GM19025 (cell line): ENCODE measurements at regions not wholly inside any gene's neighbourhood (a gene's known extent, or its start where the extent isn't known, plus 50 kb on each side); places are given as distances from the start of the nearest gene placed in this dataset.
"Not testable (repeated sequence)": the region's sequence is repeated elsewhere in the genome, so short reads cannot be mapped to it uniquely, and the experiment has no call there.

Source experiments
- ATAC-seq: cut with Tn5 transposase; IDR thresholded peaks from one replicate; pipeline ENCODE4 v1.9.1; 2021; ENCODE audit warnings: mild to moderate bottlenecking, low read depth, moderate library complexity; ENCODE audit not compliant: unreplicated experiment

DNA sequence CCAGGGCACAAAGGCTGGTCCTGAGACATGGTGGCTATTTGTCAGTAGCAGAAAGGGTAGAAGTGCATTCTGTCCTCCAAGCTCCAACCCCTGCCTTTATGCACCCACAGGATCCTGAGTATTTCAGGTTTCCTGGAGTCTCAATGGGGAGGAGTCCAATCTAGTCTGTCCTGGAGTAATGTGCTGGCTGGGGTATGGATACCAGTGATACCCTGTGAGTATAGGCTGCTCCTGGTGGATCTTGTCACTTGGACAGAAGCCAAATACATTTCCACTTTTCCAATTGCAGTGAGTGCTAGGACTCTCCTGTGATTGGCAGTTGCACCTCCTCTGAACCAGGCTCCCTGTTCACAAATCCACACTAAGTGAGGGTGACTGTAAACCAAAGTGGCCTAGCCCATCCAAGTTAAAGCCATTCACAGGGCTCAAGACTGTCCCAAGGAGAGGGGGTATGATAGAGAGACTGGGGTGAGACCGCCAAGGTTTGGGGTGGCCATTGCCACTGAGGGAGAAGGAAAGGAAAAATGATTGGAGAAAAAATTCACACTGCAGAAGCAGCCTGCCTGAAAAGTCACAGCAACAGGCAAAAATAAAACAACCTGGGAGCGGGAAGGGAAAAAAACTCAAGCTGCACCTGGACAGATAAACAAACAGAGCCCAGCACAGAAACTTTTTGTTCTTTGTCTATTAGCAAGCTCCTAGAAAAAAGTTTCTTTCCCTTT lies 163.4 kb upstream of the ETV3 start:
- no peak for ATAC-seq

DNA sequence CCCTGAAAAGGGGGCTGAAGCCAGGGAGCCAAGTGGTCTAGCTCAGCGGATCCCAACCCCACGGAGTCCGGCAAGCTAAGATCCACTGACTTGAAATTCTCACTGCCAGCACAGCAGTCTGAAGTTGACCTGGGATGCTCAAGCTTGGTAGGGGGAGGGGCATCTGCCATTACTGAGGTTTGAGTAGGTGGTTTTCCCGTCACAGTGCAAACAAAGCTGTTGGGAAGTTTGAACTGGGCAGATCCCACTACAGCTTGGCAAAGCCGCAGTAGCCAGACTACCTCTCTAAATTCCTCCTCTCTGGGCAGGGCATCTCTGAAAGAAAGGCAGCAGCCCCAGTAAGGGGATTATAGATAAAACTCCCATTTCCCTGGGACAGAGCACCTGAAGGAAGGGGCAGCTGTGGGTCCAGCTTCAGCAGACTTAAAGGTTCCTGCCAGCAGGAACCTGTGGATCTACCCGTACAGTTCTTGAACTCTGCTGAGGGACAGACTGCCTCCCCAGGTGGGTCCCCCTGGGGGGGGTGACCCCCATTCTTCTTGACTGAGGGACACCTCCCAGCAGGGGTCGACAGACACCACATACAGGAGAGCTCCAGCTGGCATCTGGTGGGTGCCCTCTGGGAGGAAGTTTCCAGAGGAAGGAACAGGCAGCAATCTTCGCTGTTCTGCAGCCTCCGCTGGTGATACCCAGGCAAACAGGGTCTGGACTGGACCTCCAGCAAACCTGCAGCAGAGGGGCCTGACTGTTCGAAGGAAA lies 156.4 kb upstream of the ETV3 start:
- not testable (repeated sequence) for ATAC-seq

DNA sequence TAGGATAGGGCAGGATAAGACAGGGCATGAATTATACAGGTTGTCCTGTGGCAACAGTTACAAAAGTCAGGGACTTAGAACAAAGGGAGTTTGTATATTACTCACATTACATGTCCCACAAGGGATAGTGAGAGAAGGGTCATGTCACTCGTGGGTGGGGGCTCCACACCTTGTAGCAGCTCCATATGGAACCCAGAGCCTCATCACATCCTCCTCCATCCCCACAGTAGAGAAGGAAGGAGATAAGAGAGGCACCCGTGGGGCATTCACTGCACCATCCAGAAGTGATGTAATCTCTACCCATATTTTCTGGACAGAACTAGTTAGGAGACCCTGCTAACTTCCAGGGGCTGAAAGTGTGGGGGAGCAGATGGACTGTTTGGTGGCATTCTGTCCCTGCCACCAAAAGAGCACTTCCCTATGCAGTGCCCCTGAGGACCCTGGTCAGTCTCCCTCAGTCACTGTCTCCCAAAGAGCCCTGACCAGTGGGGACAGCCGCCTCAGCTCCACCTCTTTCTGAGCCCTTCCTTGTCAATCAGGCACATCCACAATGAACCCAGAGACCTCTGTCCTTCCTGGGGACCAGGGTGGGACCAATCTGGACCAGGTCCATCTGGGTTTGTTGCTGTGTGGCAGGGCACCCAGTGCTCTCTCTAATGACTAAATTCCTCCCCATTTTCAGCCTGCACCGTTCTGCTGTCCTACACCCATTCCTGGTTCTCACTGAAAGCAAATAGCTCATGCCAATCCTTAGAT lies 154.8 kb upstream of the ETV3 start:
- ATAC-seq: no peak

DNA sequence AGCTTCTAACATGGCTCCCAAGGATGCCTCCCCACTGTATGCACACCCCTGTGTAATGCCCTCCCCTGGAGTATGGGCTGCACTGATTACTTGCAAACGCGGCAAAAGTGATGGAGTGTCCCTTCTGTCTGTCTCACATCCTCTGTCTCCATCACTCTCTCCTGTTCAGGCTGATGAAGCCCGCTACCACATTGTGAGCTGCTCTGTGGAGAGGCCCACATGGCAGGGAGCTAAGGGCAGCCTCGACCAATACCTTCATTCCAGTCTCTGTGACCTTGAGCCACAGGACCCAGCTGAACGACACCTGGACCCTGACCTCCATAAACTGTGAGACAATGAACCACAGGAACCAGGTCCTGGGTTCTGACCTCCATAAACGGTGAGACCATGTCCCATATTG lies 154.1 kb upstream of the ETV3 start:
- ATAC-seq: no peak

DNA sequence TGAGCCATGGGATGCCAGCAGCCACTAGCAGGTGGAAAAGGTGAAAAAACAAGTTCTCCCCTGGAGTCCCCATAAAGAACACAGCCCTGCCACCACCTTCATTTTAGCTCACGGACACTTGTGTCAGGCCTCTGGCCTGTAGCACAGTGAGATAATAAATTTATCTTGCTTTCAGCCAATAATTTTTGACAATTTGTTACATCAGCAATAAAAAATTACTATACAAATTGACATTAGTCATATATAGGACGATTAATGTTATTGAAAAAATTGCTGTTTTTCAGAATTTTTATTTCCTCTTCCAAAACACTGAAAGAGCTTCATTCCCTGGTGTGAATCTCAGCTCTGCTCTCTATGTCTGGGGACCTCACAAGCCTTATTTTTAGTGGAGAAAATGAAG lies 152.9 kb upstream of the ETV3 start:
- ATAC-seq: no peak

DNA sequence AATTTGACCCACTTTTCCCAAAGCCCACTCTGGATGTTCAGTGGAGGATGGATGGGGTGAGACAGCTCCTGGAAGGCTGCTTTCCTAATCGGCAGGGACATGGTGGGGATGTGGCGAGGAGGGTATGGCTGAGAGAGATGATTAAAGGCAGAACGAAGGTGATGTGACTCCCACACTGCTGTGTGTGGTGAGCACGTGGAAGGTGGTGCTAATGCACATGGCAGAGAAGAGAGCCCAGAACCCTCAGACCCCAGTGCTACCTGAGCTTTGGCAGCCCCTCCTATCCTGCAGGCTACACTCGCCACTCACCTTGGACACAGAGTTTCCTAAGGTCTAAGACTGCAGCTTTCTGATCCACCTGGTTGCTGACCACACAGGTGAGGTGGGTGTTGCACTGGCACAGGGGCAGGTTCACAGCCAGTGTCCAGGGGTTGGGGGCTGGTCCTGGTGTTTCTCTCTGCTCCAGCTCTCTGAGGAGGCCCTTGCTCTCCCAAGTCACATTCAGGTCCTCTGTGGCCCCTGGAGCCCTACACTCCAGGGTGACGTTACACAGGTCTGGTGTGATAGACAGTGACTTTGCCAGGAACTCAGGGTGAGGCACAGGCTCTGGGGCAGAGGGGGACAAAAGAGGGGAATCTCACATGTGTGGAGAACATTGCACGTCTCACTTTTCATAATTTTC lies 151.4 kb upstream of the ETV3 start:
- ATAC-seq: no peak

DNA sequence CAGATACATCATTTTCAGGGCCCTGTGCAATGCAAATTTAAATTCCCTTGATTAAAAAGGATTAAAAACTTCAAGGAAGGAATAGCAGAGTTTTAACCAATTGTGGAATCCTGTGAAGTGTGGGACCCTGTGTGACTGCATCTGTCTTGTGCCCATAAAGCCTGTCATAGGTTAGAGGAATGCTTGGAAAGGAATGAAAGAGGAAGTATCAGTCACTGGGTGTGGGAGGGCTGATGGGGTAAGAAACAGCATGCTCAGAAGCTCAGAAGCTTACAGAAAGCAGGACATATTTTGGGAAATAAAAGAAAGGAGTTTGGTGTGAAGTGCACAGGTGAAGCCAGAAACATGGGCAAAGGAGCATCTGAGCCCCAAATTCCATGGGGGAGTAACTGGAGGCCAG lies 150.8 kb upstream of the ETV3 start:
- ATAC-seq: no peak

DNA sequence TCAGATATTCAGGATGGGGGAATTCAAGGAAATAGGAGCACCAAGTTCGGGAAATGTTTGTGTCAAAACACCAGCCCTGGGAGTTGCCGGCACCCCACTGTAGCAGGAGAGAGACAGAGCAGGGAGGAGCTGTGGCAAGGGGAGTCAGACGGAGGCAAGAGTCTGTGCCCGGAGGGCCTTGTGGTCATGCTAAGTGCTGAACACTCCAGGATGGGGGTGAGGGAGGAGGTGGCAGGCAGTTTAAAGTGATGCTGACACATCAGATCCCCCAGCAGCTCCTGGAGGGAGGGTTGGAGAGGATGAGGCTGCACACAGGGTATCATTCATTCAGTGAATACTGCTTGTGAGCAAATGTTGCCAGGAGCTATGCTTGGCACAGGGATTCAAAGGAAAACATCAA lies 150.3 kb upstream of the ETV3 start:
- ATAC-seq: no peak

DNA sequence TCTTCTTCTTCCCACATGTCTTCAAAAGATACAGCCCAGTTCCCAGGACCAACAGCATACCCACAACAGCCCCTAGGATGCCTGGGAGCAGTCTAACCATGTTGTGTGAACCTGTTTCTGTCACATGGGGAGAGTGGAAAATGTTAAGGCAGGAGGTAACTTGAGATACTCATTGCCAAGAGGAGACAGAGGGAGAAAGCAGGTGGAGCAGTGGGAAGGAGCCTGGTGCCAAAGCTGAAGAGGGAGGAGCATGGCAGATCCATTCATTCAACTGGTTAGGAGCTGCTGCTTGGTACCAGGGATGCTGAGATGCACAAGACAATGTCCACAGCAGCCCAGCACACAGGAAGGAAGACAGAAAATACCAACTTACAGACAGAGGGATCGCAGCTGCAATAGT lies 149.8 kb upstream of the ETV3 start:
- no peak for ATAC-seq

DNA sequence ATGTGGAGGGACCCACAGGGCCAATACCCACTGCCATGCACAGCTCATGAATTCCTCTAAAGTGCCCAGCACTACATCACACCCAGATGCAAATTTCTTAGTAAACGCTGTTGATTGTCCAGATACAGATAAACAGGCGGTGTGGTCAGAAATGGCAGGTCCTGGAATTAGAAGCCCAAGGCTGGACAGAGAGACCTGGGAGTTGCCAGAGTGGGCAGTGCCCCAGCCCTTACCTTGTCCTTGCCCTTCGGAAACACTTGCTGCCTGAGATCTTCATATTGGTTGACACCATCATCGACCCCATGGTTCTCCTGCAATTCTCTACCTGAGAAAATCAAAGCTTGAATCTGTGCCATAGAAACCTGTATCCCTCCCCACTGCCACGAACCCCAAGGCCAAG lies 149.3 kb upstream of the ETV3 start:
- no peak for ATAC-seq

DNA sequence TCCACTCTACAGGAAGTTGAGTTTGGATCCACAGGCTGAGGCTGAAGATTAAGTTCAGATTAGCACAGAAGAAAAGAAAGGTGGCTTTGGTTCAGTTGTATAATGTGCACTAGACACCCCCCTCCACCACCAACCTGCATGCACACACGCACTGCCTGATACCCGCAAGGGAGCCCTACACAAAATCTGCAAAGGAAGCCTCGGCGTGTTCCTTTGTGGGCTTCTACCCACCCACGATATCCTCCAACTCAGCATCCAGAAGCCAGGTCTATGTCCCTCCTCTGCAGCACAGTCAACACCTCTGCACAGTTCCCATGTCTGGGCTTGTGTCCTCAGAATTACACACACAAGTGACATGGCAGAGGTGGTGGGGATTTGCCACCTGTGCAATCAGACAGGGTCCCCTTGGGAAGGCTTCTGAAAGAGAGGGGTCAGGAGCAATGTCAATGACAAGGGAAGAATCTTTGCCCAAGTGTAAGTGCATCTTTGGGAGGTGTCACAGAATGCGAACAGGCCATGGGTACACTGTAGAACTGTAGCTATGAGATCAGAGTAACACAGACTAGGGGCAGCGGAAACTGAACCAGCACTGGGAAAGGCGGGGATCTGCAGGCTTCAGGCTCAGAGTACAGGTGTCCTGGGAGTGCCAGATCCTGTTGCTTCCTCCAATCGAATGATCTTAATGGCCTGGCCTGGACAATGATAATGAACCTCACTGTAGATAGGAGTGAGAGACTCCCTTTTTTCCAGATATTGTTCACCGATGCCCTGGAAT lies 148.6 kb upstream of the ETV3 start:
- ATAC-seq: no peak

DNA sequence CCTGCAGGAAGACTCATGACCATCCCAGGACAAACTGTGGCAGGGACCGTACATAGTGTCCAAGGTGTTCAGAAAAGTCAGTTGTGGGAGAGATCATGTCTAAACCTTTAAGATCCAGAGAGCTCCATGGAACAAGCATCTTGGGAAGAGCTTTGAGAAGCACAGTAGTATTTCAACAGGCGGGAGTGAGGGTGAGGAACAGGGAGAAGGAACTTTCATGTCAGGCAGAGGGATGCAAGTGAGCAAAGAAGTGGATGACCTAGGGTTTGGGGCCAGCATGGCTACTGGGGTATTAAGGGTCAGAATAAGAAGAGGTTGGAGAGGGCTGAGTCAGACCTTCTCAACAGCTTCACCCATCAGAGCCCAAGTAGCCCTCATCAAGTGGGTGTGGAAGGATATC lies 147.9 kb upstream of the ETV3 start:
- ATAC-seq: no peak

DNA sequence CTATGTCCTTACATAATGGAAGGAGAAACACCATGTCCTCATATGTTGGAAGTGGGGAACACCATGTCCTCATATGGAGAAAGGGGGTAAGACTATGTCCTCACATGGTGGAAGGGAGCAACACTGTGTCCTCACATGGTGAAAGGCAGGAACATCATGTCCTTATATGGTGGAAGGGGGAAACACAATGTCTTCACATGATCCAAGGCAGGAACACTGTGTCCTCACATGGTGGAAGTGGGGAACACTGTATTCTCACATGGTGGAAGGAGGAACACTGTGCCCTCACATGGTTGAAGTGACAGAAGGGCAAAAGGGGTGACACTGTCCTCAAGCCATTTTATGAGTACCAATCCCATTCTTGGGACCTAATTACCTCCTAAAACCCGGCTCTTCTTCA lies 146.3 kb upstream of the ETV3 start:
- no peak for ATAC-seq

DNA sequence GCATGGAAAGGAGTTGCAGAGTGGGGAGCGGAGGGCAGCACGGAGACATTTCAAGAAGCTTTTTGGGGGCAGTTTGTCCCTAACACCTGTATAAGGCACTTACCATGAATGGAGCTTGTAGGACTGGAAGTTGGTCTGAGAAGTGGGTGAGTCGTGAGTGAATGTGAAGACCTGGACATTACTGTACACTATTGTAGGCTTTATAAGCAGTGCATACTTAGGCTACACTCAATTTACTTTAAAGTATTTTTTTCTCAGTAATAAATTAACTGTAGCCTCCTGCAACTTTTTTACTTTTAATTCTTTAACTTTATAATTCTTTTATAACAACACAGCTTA lies 141.6 kb upstream of the ETV3 start:
- no peak for ATAC-seq

DNA sequence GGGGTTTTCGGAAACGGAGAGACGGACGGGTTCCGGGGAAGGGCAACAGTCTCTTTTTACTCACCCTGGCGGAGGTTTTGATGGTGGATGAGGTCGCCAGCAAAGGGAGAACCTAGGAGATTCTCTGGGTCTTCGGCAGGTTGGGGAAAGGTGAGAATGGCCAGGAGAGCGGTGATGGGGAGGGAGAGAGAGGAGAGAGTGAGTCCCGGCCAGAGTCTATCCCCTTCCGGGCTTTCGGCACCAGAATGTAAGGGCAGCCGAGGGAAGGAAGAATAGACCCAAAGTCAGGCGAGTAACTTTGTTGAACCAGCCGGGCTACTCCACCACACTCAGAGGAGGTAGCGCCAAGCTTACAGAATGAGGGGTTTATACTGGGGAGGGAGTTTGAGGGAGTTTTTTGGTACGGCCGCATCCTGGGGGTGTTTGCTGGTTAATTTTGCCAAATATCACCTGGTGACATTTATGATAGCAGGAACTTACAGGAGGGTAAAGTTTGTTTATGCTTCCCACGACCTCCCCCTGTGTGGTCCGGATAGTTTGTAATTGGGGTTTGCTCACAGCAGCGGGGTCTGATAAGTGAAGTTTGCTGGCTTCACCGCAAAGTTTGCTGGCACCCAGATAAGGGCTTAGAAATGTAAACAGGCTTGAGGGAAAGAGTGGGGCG lies 141.1 kb upstream of the ETV3 start:
- no peak for ATAC-seq

DNA sequence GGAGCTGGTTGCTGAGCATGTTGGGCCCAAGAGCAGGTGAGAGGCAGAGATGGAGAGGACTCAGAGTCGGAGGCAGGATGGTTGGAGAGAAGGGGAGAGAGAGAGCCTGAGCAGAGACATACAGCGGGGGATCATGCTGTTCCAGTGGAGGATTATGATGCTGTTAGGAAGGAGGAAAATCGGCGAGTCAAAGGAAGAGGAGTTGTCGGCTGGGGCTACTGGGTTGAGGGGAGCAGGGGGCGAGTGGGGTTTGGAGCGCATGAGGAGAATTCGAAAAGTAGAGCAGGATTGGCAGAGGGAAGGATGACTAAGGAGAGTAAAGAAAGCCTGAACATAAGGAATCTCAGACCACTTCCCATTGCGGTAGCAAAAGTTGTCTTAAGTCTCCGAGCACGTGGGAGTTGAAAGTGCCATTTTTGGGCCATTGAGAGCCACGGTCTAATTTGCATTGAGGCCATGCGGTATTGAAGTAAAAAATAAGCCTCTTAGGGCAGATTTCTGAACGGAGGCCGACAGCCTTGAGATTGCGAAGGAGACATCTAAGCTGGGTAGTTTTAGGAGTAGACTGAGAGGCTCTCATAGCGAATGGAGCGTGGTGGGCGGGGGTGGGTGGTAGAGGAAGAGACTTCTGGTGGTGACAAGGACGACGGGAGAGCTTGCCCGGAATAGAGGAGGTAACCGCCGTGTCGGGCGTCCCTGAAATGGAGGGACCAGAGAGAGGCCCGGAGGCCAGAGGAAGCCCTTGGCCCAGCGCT lies 140.4 kb upstream of the ETV3 start:
- no peak for ATAC-seq

DNA sequence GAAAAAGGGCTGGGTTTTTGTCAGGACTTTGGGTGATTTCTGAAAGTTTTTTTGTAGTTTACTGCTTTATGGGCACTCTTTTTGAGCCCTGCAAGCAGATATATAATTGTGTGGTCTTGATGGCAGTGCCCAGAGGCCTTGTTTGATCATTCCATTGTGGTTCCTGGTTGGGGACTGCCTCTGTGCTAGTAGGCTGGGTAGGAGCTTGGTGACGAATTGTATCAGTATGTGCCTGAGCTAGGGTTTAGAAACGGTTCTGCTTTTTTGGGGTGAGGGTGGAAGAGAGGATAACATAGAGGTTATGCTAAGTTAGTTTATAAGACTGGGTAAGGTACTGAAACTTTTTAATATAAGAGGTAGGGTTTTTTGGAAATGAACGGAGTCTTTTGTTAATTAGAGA lies 139.7 kb upstream of the ETV3 start:
- no peak for ATAC-seq

DNA sequence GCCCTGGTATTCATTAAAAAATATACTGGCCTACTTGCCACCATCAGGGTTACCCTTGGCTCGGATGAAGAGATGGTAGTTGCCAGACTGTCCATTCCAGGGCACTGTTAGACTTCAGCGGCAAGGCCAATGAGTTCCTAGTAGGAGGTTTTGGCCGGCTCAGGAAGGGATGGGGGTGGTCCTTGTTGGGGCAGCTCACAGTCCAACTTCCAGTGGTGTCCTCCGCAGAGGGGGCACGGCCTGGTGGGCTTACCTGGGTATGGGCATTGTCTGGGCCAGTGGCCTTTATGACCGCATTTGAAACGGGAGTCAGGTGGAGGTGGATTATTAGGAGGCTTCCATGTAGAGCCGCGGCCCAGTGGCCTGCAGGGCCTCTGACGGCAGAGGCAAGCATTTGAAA lies 139.1 kb upstream of the ETV3 start:
- ATAC-seq: no peak
